Astrocyte (in vitro differentiated cells and primary cell): ENCODE measurements at regions not wholly inside any gene's neighbourhood (a gene's known extent, or its start where the extent isn't known, plus 50 kb on each side); places are given as distances from the start of the nearest gene placed in this dataset.

Source experiments
- DNase-seq: peaks from one replicate; pipeline ENCODE4 v3.0.0-alpha.2; 2010; ENCODE audit warnings: low read depth
- FAIRE-seq: peaks from 2 replicates; lab custom pipeline; 2011; peaks lifted over from hg19 to GRCh38; lab: Jason Lieb, UNC
- H2AFZ ChIP-seq: 2 replicates; pipeline ENCODE4 v1.6.0; 2012; ENCODE audit warnings: low read depth, low read length, inconsistent platforms
- H3K27ac ChIP-seq: 2 replicates; pipeline ENCODE4 v1.5.1; 2011; ENCODE audit warnings: low read depth, low read length, inconsistent platforms
- H3K27me3 ChIP-seq: 2 replicates; pipeline ENCODE4 v1.6.0; 2011; ENCODE audit warnings: low read length, inconsistent platforms; ENCODE audit not compliant: insufficient read depth
- H3K36me3 ChIP-seq: 2 replicates; pipeline ENCODE4 v1.5.1; 2011; ENCODE audit warnings: low read length, inconsistent platforms; ENCODE audit not compliant: insufficient read depth
- H3K4me1 ChIP-seq: 2 replicates; pipeline ENCODE4 v1.5.1; 2011; ENCODE audit warnings: low read length, inconsistent platforms; ENCODE audit not compliant: insufficient read depth
- H3K4me2 ChIP-seq: 2 replicates; pipeline ENCODE4 v1.6.0; 2012; ENCODE audit warnings: low read length, inconsistent platforms
- H3K4me3 ChIP-seq: 2 replicates; pipeline ENCODE4 v1.5.1; 2011; ENCODE audit warnings: low read depth, mild to moderate bottlenecking, low read length, inconsistent platforms; ENCODE audit not compliant: insufficient read depth
- H3K79me2 ChIP-seq: 2 replicates; pipeline ENCODE4 v1.6.0; 2012; ENCODE audit warnings: mild to moderate bottlenecking, low read length, inconsistent platforms; ENCODE audit not compliant: insufficient read depth
- H3K9ac ChIP-seq: 2 replicates; pipeline ENCODE4 v1.6.0; 2012; ENCODE audit warnings: mild to moderate bottlenecking, low read length, inconsistent platforms
- H3K9me3 ChIP-seq: 2 replicates; pipeline ENCODE4 v1.5.1; 2012; ENCODE audit warnings: low read depth, mild to moderate bottlenecking, low read length, inconsistent platforms; ENCODE audit not compliant: insufficient read depth
- H4K20me1 ChIP-seq: 2 replicates; pipeline ENCODE4 v1.6.0; 2012; ENCODE audit warnings: low read length, inconsistent platforms; ENCODE audit not compliant: insufficient read depth
- H3K27ac Mint-ChIP-seq: one replicate; pipeline ENCODE4 v1.8.0; 2021; ENCODE audit warnings: mild to moderate bottlenecking, mixed read lengths; ENCODE audit not compliant: unreplicated experiment
- H3K27me3 Mint-ChIP-seq: one replicate; pipeline ENCODE4 v1.8.0; 2021; ENCODE audit warnings: low read depth, mixed read lengths; ENCODE audit not compliant: unreplicated experiment
- H3K36me3 Mint-ChIP-seq: one replicate; pipeline ENCODE4 v1.8.0; 2021; ENCODE audit warnings: low read depth, mixed read lengths; ENCODE audit not compliant: unreplicated experiment
- H3K4me1 Mint-ChIP-seq: one replicate; pipeline ENCODE4 v1.8.0; 2021; ENCODE audit warnings: low read depth, mixed read lengths; ENCODE audit not compliant: unreplicated experiment
- H3K4me3 Mint-ChIP-seq: one replicate; pipeline ENCODE4 v1.8.0; 2021; ENCODE audit warnings: mild to moderate bottlenecking, moderate library complexity, mixed read lengths; ENCODE audit not compliant: unreplicated experiment
- H3K9me3 Mint-ChIP-seq: one replicate; pipeline ENCODE4 v1.8.0; 2021; ENCODE audit warnings: mild to moderate bottlenecking, mixed read lengths; ENCODE audit not compliant: unreplicated experiment
- CTCF ChIP-seq: IDR thresholded peaks from 2 replicates; pipeline ENCODE4 v1.5.1; 2011; ENCODE audit warnings: low read depth, mild to moderate bottlenecking, inconsistent platforms, low read length, moderate library complexity; ENCODE audit not compliant: insufficient read depth
- EZH2 ChIP-seq: IDR thresholded peaks from 2 replicates; pipeline ENCODE4 v1.6.1; 2012; ENCODE audit warnings: mild to moderate bottlenecking, low read length, inconsistent platforms; ENCODE audit not compliant: insufficient read depth

GRCh38 chr9:102842423-102842822 is 152.7 kb upstream of the CYLC2 start:
- Histone ChIP-seq H3K36me3 (no peaks in the 10 kb centered on the region), H2AFZ (no peak overlapping the region), H3K4me1 (no peaks in the 10 kb centered on the region), H3K4me3 (no peak overlapping the region), H3K9me3 (no peaks in the 10 kb centered on the region), H3K27ac (no peak overlapping the region), H3K9ac (no peak overlapping the region), H3K79me2 (no peaks in the 10 kb centered on the region), H3K27me3 (no peaks in the 10 kb centered on the region), H4K20me1 (no peaks in the 10 kb centered on the region), H3K4me2 (no peak overlapping the region)
- FAIRE-seq = no peak
- Mint-ChIP-seq H3K9me3 (no peaks in the 10 kb centered on the region), H3K27ac (no peak overlapping the region), H3K27me3 (no peaks in the 10 kb centered on the region), H3K4me3 (no peak overlapping the region), H3K36me3 (no peaks in the 10 kb centered on the region), H3K4me1 (no peaks in the 10 kb centered on the region)
- no peak for DNase-seq
- no peak for TF ChIP-seq CTCF
- TF ChIP-seq EZH2 = no peak

- Histone ChIP-seq H4K20me1 (no peaks in the 10 kb centered on the region), H3K36me3 (no peaks in the 10 kb centered on the region), H3K9ac (no peak overlapping the region), H3K27me3 (no peaks in the 10 kb centered on the region), H3K4me1 (no peaks in the 10 kb centered on the region), H3K79me2 (no peaks in the 10 kb centered on the region), H3K27ac (no peak overlapping the region), H2AFZ (no peak overlapping the region), H3K4me3 (no peak overlapping the region), H3K9me3 (no peaks in the 10 kb centered on the region), H3K4me2 (no peak overlapping the region)
- no peaks in the 10 kb centered on the region for H3K4me1 Mint-ChIP-seq
- DNase-seq (no peak), FAIRE-seq (no peak)
- H3K27me3 Mint-ChIP-seq = no peaks in the 10 kb centered on the region
- H3K4me3 Mint-ChIP-seq = no peak overlapping the region
- H3K36me3 Mint-ChIP-seq = no peaks in the 10 kb centered on the region
- H3K27ac Mint-ChIP-seq = no peak overlapping the region
- TF ChIP-seq EZH2 (no peak), CTCF (no peak)
- no peaks in the 10 kb centered on the region for H3K9me3 Mint-ChIP-seq
Measured at GRCh38 chr9:102841376-102841775, 153.8 kb upstream of the CYLC2 start.

- no peak overlapping the region for H2AFZ ChIP-seq
- H3K36me3 Mint-ChIP-seq = no peaks in the 10 kb centered on the region
- H3K4me3 Mint-ChIP-seq = no peak overlapping the region
- H3K36me3 ChIP-seq = no peaks in the 10 kb centered on the region
- no peak overlapping the region for H3K27ac Mint-ChIP-seq
- no peaks in the 10 kb centered on the region for H3K4me1 ChIP-seq
- DNase-seq (no peak), FAIRE-seq (no peak)
- no peak overlapping the region for H3K4me2 ChIP-seq
- H3K9me3 Mint-ChIP-seq = no peaks in the 10 kb centered on the region
- no peaks in the 10 kb centered on the region for H3K9me3 ChIP-seq
- no peaks in the 10 kb centered on the region for H3K27me3 Mint-ChIP-seq
- no peaks in the 10 kb centered on the region for H3K27me3 ChIP-seq
- H4K20me1 ChIP-seq = no peaks in the 10 kb centered on the region
- no peaks in the 10 kb centered on the region for H3K4me1 Mint-ChIP-seq
- TF ChIP-seq EZH2 (no peak), CTCF (no peak)
- H3K9ac ChIP-seq = no peak overlapping the region
- no peak overlapping the region for H3K4me3 ChIP-seq
- H3K79me2 ChIP-seq = no peaks in the 10 kb centered on the region
- no peak overlapping the region for H3K27ac ChIP-seq
Measured at GRCh38 chr9:102840335-102840734, 154.8 kb upstream of the CYLC2 start.
